HG03060 (cell line): ENCODE measurements at regions not wholly inside any gene's neighbourhood (a gene's known extent, or its start where the extent isn't known, plus 50 kb on each side); places are given as distances from the start of the nearest gene placed in this dataset.
"Not testable (repeated sequence)": the region's sequence is repeated elsewhere in the genome, so short reads cannot be mapped to it uniquely, and the experiment has no call there.

Source experiments
- ATAC-seq: cut with Tn5 transposase; IDR thresholded peaks from one replicate; pipeline ENCODE4 v1.9.1; 2021; ENCODE audit warnings: low read depth, moderate number of reproducible peaks; ENCODE audit not compliant: unreplicated experiment

- ATAC-seq = no peak
Observed at GRCh38 chrX:106220177-106220576, 52.1 kb downstream of the PWWP3B start.

GRCh38 chrX:106243376-106243775 is 75.3 kb downstream of the PWWP3B start:
- ATAC-seq = no peak

GRCh38 chrX:106246511-106246910 is 78.4 kb downstream of the PWWP3B start:
- ATAC-seq = no peak

GRCh38 chrX:106247162-106247561 is 79.1 kb downstream of the PWWP3B start:
- ATAC-seq = no peak

- ATAC-seq = no peak
Observed at GRCh38 chrX:106249706-106250379, 81.7 kb downstream of the PWWP3B start.

- no peak for ATAC-seq
Observed at GRCh38 chrX:106263817-106264216, 95.7 kb downstream of the PWWP3B start.

- not testable (repeated sequence) for ATAC-seq
Observed at GRCh38 chrX:106273947-106274587, 106.0 kb downstream of the PWWP3B start.

- ATAC-seq = not testable (repeated sequence)
Observed at GRCh38 chrX:106275172-106275571, 107.1 kb downstream of the PWWP3B start.

GRCh38 chrX:106278951-106279350 is 110.8 kb downstream of the PWWP3B start:
- ATAC-seq = no peak

GRCh38 chrX:106281383-106281782 is 113.3 kb downstream of the PWWP3B start:
- ATAC-seq = no peak

GRCh38 chrX:106283841-106284240 is 115.7 kb downstream of the PWWP3B start:
- ATAC-seq = no peak

GRCh38 chrX:106284431-106285025 is 116.4 kb downstream of the PWWP3B start:
- ATAC-seq = no peak

- no peak for ATAC-seq
Observed at GRCh38 chrX:106286053-106286650, 118.0 kb downstream of the PWWP3B start.

- ATAC-seq = not testable (repeated sequence)
Observed at GRCh38 chrX:106290778-106291177, 122.7 kb downstream of the PWWP3B start.

- not testable (repeated sequence) for ATAC-seq
Observed at GRCh38 chrX:106291779-106292390, 123.8 kb downstream of the PWWP3B start.

GRCh38 chrX:106300239-106300638 is 132.1 kb downstream of the PWWP3B start:
- ATAC-seq = no peak

- no peak for ATAC-seq
Observed at GRCh38 chrX:106300656-106301055, 132.6 kb downstream of the PWWP3B start.

GRCh38 chrX:106302304-106302703 is 134.2 kb downstream of the PWWP3B start:
- ATAC-seq = no peak

GRCh38 chrX:106306391-106306947 is 138.4 kb downstream of the PWWP3B start:
- no peak for ATAC-seq

GRCh38 chrX:106323357-106323756 is 155.3 kb downstream of the PWWP3B start:
- no peak for ATAC-seq

GRCh38 chrX:106331606-106332005 is 163.5 kb downstream of the PWWP3B start:
- no peak for ATAC-seq
